Neural cell (in vitro differentiated cells): ENCODE measurements at regions not wholly inside any gene's neighbourhood (a gene's known extent, or its start where the extent isn't known, plus 50 kb on each side); places are given as distances from the start of the nearest gene placed in this dataset.

ENCODE experiments used
- H2AFZ ChIP-seq: fragments of 200-600, 300-800 bp; sonication (generic), shearing (Covaris generic); 2 replicates; pipeline ENCODE4 v1.6.0; 2014; ENCODE audit warnings: low read depth, mild to moderate bottlenecking, antibody characterized with exemption, low read length, moderate library complexity
- H3F3A ChIP-seq: fragments of 200-600 bp; shearing (Covaris generic); 2 replicates; pipeline ENCODE4 v1.6.1; 2016; ENCODE audit warnings: mild to moderate bottlenecking, moderate library complexity, mixed read lengths, antibody characterized with exemption, low read length; ENCODE audit not compliant: insufficient read depth, poor library complexity, severe bottlenecking
- H3K27ac ChIP-seq: fragments of 200-600, 300-800 bp; sonication (generic), shearing (Covaris generic); 2 replicates; pipeline ENCODE4 v1.5.1; 2014; ENCODE audit warnings: mild to moderate bottlenecking, low read length, moderate library complexity
- H3K27me3 ChIP-seq: fragments of 300-800, 200-600 bp; sonication (generic), shearing (Covaris generic); 2 replicates; pipeline ENCODE4 v1.6.0; 2014; ENCODE audit warnings: mild to moderate bottlenecking, low read depth, low read length, moderate library complexity; ENCODE audit not compliant: insufficient read depth
- H3K36me3 ChIP-seq: fragments of 300-800, 200-600 bp; sonication (generic), shearing (Covaris generic); 2 replicates; pipeline ENCODE4 v1.5.1; 2014; ENCODE audit warnings: mild to moderate bottlenecking, antibody characterized with exemption, low read length, moderate library complexity; ENCODE audit not compliant: insufficient read depth
- H3K4me2 ChIP-seq: fragments of 300-800, 200-600 bp; sonication (generic), shearing (Covaris generic); 2 replicates; pipeline ENCODE4 v1.6.0; 2014; ENCODE audit warnings: mild to moderate bottlenecking, low read length
- H3K4me3 ChIP-seq: fragments of 300-800, 200-600 bp; sonication (generic), shearing (Covaris generic); 2 replicates; pipeline ENCODE4 v1.5.1; 2014; ENCODE audit warnings: mild to moderate bottlenecking, low read length, moderate library complexity
- H3K79me2 ChIP-seq: fragments of 200-600 bp; shearing (Covaris generic); replicated peaks from 2 replicates; pipeline ENCODE4 v1.6.0; 2014; ENCODE audit warnings: mild to moderate bottlenecking, low read length, moderate library complexity; ENCODE audit not compliant: insufficient read depth
- H3K9ac ChIP-seq: fragments of 300-800, 200-600 bp; sonication (generic), shearing (Covaris generic); 2 replicates; pipeline ENCODE4 v1.6.1; 2016; ENCODE audit warnings: mild to moderate bottlenecking, low read length, mixed read lengths
- H3K9me2 ChIP-seq: fragments of 200-600 bp; shearing (Covaris generic); 2 replicates; pipeline ENCODE4 v1.6.1; 2016; ENCODE audit warnings: mild to moderate bottlenecking, low read length, mixed read lengths; ENCODE audit not compliant: insufficient read depth
- H3K9me3 ChIP-seq: fragments of 200-600, 300-800 bp; sonication (generic), shearing (Covaris generic); 2 replicates; pipeline ENCODE4 v1.6.1; 2016; ENCODE audit warnings: mild to moderate bottlenecking, mixed run types, low read length, moderate library complexity, mixed read lengths
- H4K20me1 ChIP-seq: fragments of 200-600 bp; shearing (Covaris generic); 2 replicates; pipeline ENCODE4 v1.6.1; 2016; ENCODE audit warnings: mild to moderate bottlenecking, mixed run types; ENCODE audit not compliant: insufficient read depth
- CTCF ChIP-seq: fragments of 450-650 bp; IDR thresholded peaks from 2 replicates; pipeline ENCODE4 v1.5.1; 2014; ENCODE audit warnings: antibody characterized with exemption, mild to moderate bottlenecking, moderate library complexity; ENCODE audit not compliant: poor library complexity, severe bottlenecking
- EP300 ChIP-seq: fragments of 450-650 bp; conservative IDR thresholded peaks from 2 replicates; pipeline ENCODE4 v1.6.1; 2014; ENCODE audit warnings: antibody characterized with exemption, mild to moderate bottlenecking, moderate library complexity; ENCODE audit not compliant: poor library complexity, severe bottlenecking
- EZH2 ChIP-seq: fragments of 200-600, 300-800 bp; shearing (Covaris generic), sonication (generic); IDR thresholded peaks from 2 replicates; pipeline ENCODE4 v1.6.1; 2014; ENCODE audit warnings: antibody characterized with exemption, low read length, borderline replicate concordance, mild to moderate bottlenecking; ENCODE audit not compliant: insufficient read depth, poor library complexity, severe bottlenecking
- MXI1 ChIP-seq: fragments of 450-650 bp; conservative IDR thresholded peaks from 2 replicates; pipeline ENCODE4 v1.6.1; 2014; ENCODE audit warnings: antibody characterized with exemption, mild to moderate bottlenecking; ENCODE audit not compliant: poor library complexity, severe bottlenecking
- POLR2AphosphoS5 ChIP-seq: IDR thresholded peaks from 2 replicates; pipeline ENCODE4 v1.6.1; 2012
- RAD21 ChIP-seq: fragments of 450-650 bp; conservative IDR thresholded peaks from 2 replicates; pipeline ENCODE4 v1.6.1; 2014; ENCODE audit warnings: antibody characterized with exemption, mild to moderate bottlenecking, moderate library complexity
- REST ChIP-seq: IDR thresholded peaks from 2 replicates; pipeline ENCODE4 v1.6.1; 2012; ENCODE audit warnings: borderline replicate concordance
- SMC3 ChIP-seq: fragments of 450-650 bp; conservative IDR thresholded peaks from 2 replicates; pipeline ENCODE4 v1.6.1; 2014; ENCODE audit warnings: antibody characterized with exemption, mild to moderate bottlenecking, moderate library complexity; ENCODE audit not compliant: poor library complexity
- TAF1 ChIP-seq: IDR thresholded peaks from 2 replicates; pipeline ENCODE4 v1.6.1; 2012; ENCODE audit warnings: low read depth

DNA sequence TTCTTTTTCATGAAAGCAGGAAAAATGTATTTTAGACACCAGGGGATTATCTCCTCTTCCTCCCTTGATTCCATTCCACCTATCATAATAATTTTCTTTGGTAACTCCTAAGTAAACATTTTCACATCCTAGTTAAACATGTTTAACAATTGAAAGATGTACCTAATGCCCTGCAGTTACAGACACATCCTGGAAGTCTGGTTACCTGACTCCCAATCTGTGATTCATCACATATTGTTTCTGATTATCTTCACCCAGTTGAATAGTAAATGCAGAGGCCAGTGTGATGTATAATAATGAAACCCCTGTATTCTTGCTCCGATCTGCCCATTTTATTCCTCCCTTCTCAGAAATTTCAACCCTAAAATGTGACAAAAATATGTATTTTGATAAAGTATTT is 1237.6 kb upstream of the LRRTM1 start:
- Histone ChIP-seq H3K36me3 (no peaks in the 10 kb centered on the region), H3K9me2 (no peaks in the 10 kb centered on the region), H3F3A (no peaks in the 10 kb centered on the region), H3K4me3 (no peak overlapping the region), H4K20me1 (no peaks in the 10 kb centered on the region), H3K9ac (no peak overlapping the region), H3K27me3 (no peaks in the 10 kb centered on the region), H3K9me3 (no peaks in the 10 kb centered on the region), H3K79me2 (no peaks in the 10 kb centered on the region), H3K27ac (no peak overlapping the region), H3K4me2 (no peak overlapping the region), H2AFZ (no peak overlapping the region)
- no peak for TF ChIP-seq SMC3
- TF ChIP-seq EZH2: no peak
- no peak for TF ChIP-seq TAF1
- no peak for TF ChIP-seq REST
- no peak for TF ChIP-seq EP300
- no peak for TF ChIP-seq POLR2AphosphoS5
- TF ChIP-seq CTCF: no peak
- TF ChIP-seq MXI1: no peak
- TF ChIP-seq RAD21: no peak

- no peak for TF ChIP-seq RAD21
- no peak for TF ChIP-seq EZH2
- TF ChIP-seq POLR2AphosphoS5: no peak
- TF ChIP-seq TAF1: no peak
- TF ChIP-seq SMC3: no peak
- no peak for TF ChIP-seq EP300
- no peak for TF ChIP-seq REST
- TF ChIP-seq MXI1: no peak
- TF ChIP-seq CTCF: no peak
- Histone ChIP-seq H3K4me2 (no peak overlapping the region), H3K9me2 (no peaks in the 10 kb centered on the region), H3K9me3 (no peaks in the 10 kb centered on the region), H3F3A (no peaks in the 10 kb centered on the region), H3K36me3 (no peaks in the 10 kb centered on the region), H3K27me3 (no peaks in the 10 kb centered on the region), H4K20me1 (no peaks in the 10 kb centered on the region), H3K4me3 (no peak overlapping the region), H2AFZ (no peak overlapping the region), H3K9ac (no peak overlapping the region), H3K27ac (no peak overlapping the region), H3K79me2 (no peaks in the 10 kb centered on the region)
Observed at GRCh38 chr2:81529944-81530343, 1225.4 kb upstream of the LRRTM1 start.
